ENCODE measurements at regions not wholly inside any gene's neighbourhood (a gene's known extent, or its start where the extent isn't known, plus 50 kb on each side); places are given as distances from the start of the nearest gene placed in this dataset.
A peak's percentile ranks its signal among the peaks of the same experiment; 100 is the strongest.
"Not testable (repeated sequence)": the region's sequence is repeated elsewhere in the genome, so short reads cannot be mapped to it uniquely, and the experiment has no call there.

DNA sequence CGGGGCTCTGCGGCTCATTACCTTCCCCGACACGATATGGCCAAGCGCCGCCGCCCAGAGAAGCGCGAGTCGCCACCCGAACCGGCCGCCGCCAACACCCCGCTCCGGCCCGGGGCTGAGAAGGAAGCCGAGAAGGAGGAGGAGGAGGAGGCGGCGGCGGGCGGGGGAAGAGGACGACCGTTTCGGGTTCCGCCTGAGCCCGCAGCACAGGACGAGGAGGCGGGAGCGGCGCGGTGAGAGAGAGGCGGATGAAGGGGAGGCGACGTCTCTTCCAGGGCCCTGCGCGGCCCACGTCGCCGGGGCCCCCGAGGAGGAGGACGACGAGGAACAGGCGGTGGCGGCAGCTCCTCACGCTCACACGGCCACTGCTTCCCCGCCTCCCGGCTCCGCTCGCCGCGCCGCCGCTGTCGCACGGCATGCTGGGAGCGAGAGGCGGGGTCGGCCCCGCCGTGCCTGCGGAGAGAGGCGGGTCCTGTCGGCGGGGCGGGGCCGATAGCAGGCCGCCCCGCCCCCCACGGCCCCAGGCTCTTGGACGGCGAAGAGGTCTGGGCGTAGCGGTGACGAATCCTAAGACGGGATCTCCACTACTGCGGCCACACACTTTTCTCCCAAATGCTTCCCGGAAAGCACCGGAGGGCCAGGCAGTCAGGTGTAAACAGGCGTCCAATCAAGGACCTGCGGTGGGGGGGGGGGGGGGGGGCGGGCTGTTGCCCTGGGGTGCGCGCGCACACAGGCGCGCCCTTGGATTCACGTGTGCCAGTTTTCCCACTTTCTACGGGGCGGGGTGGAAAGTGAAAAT, 97.3 kb upstream of the METTL9 start:
- peak overlapping the region; percentile 95 for H3K9ac ChIP-seq
- no peaks in the 10 kb centered on the region for H3K36me3 ChIP-seq (replicated peaks in 1 of 2; ENCODE audit: control insufficient read depth in 1 of 2, insufficient read depth in 2 of 2, low read length in 1 of 2)
- no peaks in the 10 kb centered on the region for H3K27me3 ChIP-seq (ENCODE audit: insufficient read depth)
- peaks cover 16% of the 10 kb centered on the region for H3F3A ChIP-seq (replicated peaks; ENCODE audit: insufficient read depth)
- H3K79me2 ChIP-seq (ENCODE audit: insufficient read depth): peaks cover 54% of the 10 kb centered on the region
- peak; percentile 96 for DNase-seq
- peak overlapping the region; percentile 66 to 85 for H3K4me3 ChIP-seq (ENCODE audit: low read depth in 2 of 2, low read length in 1 of 2)
- H3K9me2 ChIP-seq: no peaks in the 10 kb centered on the region
- H3K27ac ChIP-seq (ENCODE audit: low read depth in 2 of 2, low read length in 1 of 2): peak overlapping the region; percentile 70 to 90
- no peaks in the 10 kb centered on the region for H3K9me3 ChIP-seq
- H4K20me1 ChIP-seq (ENCODE audit: insufficient read depth): peaks cover 45% of the 10 kb centered on the region
- ChIA-PET CTCF (no interaction called here), POLR2A (no interaction called here)
- under 1% methylated on average over 83 of the region's 91 CpGs for WGBS (ENCODE audit: low lambda C conversion rate)
- H2AFZ ChIP-seq (ENCODE audit: low read depth): no peak overlapping the region
- TF ChIP-seq FOXJ3 (CRISPR knock-in tag; IDR thresholded peaks at IDR 0.05): no peak
- TF ChIP-seq, protein P1, sequence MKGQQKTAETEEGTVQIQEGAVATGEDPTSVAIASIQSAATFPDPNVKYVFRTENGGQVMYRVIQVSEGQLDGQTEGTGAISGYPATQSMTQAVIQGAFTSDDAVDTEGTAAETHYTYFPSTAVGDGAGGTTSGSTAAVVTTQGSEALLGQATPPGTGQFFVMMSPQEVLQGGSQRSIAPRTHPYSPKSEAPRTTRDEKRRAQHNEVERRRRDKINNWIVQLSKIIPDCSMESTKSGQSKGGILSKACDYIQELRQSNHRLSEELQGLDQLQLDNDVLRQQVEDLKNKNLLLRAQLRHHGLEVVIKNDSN (IDR thresholded peaks at IDR 0.05; ENCODE audit: borderline replicate concordance, low read depth): peak; percentile 62; the same call in 1 of the 2 replicates
- TF ChIP-seq, protein P2, sequence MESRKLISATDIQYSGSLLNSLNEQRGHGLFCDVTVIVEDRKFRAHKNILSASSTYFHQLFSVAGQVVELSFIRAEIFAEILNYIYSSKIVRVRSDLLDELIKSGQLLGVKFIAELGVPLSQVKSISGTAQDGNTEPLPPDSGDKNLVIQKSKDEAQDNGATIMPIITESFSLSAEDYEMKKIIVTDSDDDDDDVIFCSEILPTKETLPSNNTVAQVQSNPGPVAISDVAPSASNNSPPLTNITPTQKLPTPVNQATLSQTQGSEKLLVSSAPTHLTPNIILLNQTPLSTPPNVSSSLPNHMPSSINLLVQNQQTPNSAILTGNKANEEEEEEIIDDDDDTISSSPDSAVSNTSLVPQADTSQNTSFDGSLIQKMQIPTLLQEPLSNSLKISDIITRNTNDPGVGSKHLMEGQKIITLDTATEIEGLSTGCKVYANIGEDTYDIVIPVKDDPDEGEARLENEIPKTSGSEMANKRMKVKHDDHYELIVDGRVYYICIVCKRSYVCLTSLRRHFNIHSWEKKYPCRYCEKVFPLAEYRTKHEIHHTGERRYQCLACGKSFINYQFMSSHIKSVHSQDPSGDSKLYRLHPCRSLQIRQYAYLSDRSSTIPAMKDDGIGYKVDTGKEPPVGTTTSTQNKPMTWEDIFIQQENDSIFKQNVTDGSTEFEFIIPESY (IDR thresholded peaks at IDR 0.05; ENCODE audit: borderline replicate concordance, low read depth): no peak
- 0 out of 4 replicates have a peak, but pooled peaks of 1 of the 2 experiments have one; percentile 11 for TF ChIP-seq EP300 (IDR thresholded peaks at IDR 0.05; ENCODE audit: borderline replicate concordance in 1 of 2, low read depth in 1 of 2, low read length in 1 of 2)
- TF ChIP-seq, protein P3, sequence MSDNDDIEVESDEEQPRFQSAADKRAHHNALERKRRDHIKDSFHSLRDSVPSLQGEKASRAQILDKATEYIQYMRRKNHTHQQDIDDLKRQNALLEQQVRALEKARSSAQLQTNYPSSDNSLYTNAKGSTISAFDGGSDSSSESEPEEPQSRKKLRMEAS (IDR thresholded peaks at IDR 0.05; ENCODE audit: low read depth): peak; percentile 79
- TF ChIP-seq SMC3 (IDR thresholded peaks at IDR 0.05; ENCODE audit: low read depth, low read length): 0 out of 2 replicates have a peak, but pooled peaks have one; percentile 4
- TF ChIP-seq NRF1 (IDR thresholded peaks at IDR 0.05; ENCODE audit: low read depth, low read length): peak; percentile 8; the same call in 1 of the 2 replicates
- TF ChIP-seq TAF1 (IDR thresholded peaks at IDR 0.05; ENCODE audit: borderline replicate concordance, low read depth, low read length): peak; percentile 78; the same call in 1 of the 2 replicates
- peak; percentile 91 for TF ChIP-seq MXI1 (IDR thresholded peaks at IDR 0.05; ENCODE audit: low read depth, low read length)
- TF ChIP-seq POLR2AphosphoS5 (IDR thresholded peaks at IDR 0.05; ENCODE audit: low read depth, low read length): peak; percentile 85
- peak; percentile 16; the same call in 1 of the 2 replicates for TF ChIP-seq RAD21 (IDR thresholded peaks at IDR 0.05; ENCODE audit: low read length)
- TF ChIP-seq CHD2 (IDR thresholded peaks at IDR 0.05; ENCODE audit: low read length, partially characterized antibody): peak; percentile 62
- 0 out of 2 replicates have a peak, but pooled peaks have one; percentile 23 for TF ChIP-seq RCOR1 (IDR thresholded peaks at IDR 0.05; ENCODE audit: low read length)
- TF ChIP-seq SIN3A (IDR thresholded peaks at IDR 0.05; ENCODE audit: borderline replicate concordance, low read depth, low read length): peak; percentile 84; the same call in 1 of the 2 replicates
- no peak for TF ChIP-seq ELF1 (IDR thresholded peaks at IDR 0.05)
- peaks cover 0 to 3% of the 10 kb centered on the region in 2 experiments; a peak in 1 of 4 replicates for H3K4me1 ChIP-seq (ENCODE audit: control insufficient read depth in 1 of 2, insufficient read depth in 2 of 2, low read depth in 1 of 2, low read length in 1 of 2)
- H3K4me2 ChIP-seq: peak overlapping the region; percentile 99

DNA sequence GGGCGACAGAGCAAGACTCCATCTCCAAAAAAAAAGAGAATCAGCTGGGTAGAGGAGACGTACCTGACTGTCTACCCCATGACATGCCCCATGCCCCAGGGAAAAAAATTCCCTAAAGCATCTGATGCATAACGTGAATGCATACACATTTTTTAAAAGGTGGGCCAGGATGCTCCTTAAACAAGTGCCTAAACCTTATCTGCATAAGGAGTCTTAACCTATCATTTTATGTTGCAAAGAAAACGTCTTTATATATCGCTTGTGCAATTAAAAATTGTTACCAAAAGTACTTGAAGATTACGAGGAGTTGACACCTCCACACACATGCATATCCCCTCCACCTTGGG, 95.8 kb upstream of the METTL9 start:
- H3K36me3 ChIP-seq (replicated peaks in 1 of 2; ENCODE audit: control insufficient read depth in 1 of 2, insufficient read depth in 2 of 2, low read length in 1 of 2); H3K9me2 ChIP-seq; H2AFZ ChIP-seq (ENCODE audit: low read depth); H3K9me3 ChIP-seq; CTCF ChIA-PET; H3K4me3 ChIP-seq (ENCODE audit: low read depth in 2 of 2, low read length in 1 of 2); H3K4me1 ChIP-seq (ENCODE audit: control insufficient read depth in 1 of 2, insufficient read depth in 2 of 2, low read depth in 1 of 2, low read length in 1 of 2); POLR2A ChIA-PET; H3K4me2 ChIP-seq; H3K9ac ChIP-seq; DNase-seq; H3K27me3 ChIP-seq (ENCODE audit: insufficient read depth): not testable (repeated sequence)
- peaks cover 68% of the 10 kb centered on the region for H3K79me2 ChIP-seq (ENCODE audit: insufficient read depth)
- peaks cover 60% of the 10 kb centered on the region for H4K20me1 ChIP-seq (ENCODE audit: insufficient read depth)
- 90% methylated on average over 6 of the region's 6 CpGs for WGBS (ENCODE audit: low lambda C conversion rate)
- H3F3A ChIP-seq (replicated peaks; ENCODE audit: insufficient read depth): peaks cover 16% of the 10 kb centered on the region
- H3K27ac ChIP-seq (ENCODE audit: low read depth in 2 of 2, low read length in 1 of 2): 0 out of 4 replicates have a peak overlapping the region, but pooled peaks of 1 of the 2 experiments have one; percentile 70

DNA sequence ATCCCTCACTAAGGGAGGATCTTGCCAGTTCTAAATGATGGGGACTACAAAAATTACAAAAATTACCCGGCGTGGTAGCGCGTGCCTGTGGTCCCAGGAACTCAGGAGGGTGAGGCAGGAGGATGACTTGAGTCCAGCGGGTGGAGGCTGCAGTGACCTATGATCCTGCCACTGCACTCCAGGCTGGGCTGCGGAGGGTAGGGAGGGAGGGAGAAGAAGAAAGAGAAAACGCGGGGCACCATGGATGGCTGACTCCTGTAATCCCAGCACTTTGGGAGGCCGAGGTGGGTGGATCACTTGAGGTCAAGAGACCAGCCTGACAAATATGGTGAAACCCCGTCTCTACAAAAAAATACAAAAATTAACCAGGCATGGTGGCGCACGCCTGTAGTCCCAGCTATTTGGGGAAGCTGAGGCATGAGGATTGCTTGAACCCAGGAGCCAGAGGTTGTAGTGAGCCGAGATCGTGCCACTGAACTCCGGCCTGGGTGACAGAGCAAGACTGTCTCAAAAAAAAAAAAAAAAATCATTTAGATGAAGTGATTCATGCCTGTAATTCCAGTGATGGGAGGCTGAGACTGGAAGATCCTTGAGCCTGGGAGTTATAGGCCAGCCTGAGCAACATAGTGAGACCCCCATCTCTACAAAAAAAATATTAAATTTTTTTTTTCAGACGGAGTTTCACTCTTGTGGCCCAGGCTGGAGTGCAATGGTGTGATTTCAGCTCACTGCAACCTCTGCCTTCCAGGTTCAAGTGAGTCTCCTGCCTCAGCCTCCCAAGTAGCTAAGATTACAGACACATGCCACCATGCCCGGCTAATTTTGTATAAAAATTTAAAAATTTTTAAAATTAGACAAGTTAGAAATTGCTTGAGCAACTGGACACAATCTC, 95.2 kb upstream of the METTL9 start:
- CTCF ChIA-PET; DNase-seq; H3K27me3 ChIP-seq (ENCODE audit: insufficient read depth); H2AFZ ChIP-seq (ENCODE audit: low read depth); H3K36me3 ChIP-seq (replicated peaks in 1 of 2; ENCODE audit: control insufficient read depth in 1 of 2, insufficient read depth in 2 of 2, low read length in 1 of 2); H3K4me2 ChIP-seq; H3K9ac ChIP-seq; H3K27ac ChIP-seq (ENCODE audit: low read depth in 2 of 2, low read length in 1 of 2); H3K4me3 ChIP-seq (ENCODE audit: low read depth in 2 of 2, low read length in 1 of 2); H3K9me2 ChIP-seq; H3K9me3 ChIP-seq; POLR2A ChIA-PET: not testable (repeated sequence)
- peaks cover 16% of the 10 kb centered on the region for H3F3A ChIP-seq (replicated peaks; ENCODE audit: insufficient read depth)
- peaks cover 66% of the 10 kb centered on the region for H4K20me1 ChIP-seq (ENCODE audit: insufficient read depth)
- H3K79me2 ChIP-seq (ENCODE audit: insufficient read depth): peaks cover 74% of the 10 kb centered on the region
- 95% methylated on average over 17 of the region's 17 CpGs for WGBS (ENCODE audit: low lambda C conversion rate)
- peaks cover 0 to 12% of the 10 kb centered on the region in 2 experiments; a peak in 1 of 4 replicates for H3K4me1 ChIP-seq (ENCODE audit: control insufficient read depth in 1 of 2, insufficient read depth in 2 of 2, low read depth in 1 of 2, low read length in 1 of 2)

Data from SK-N-SH (cell line).